GM12891 (cell line): ENCODE measurements at regions not wholly inside any gene's neighbourhood (a gene's known extent, or its start where the extent isn't known, plus 50 kb on each side); places are given as distances from the start of the nearest gene placed in this dataset.

ENCODE experiments used
- DNase-seq: peaks from one replicate; pipeline ENCODE4 v3.0.0; 2011; ENCODE audit warnings: low spot score; ENCODE audit not compliant: insufficient read length
- FAIRE-seq: peaks from 2 replicates; lab custom pipeline; 2011; peaks lifted over from hg19 to GRCh38; lab: Jason Lieb, UNC
- PAX5 ChIP-seq: IDR thresholded peaks from 2 replicates; pipeline ENCODE4 v1.6.1; 2011; ENCODE audit warnings: low read length, moderate library complexity, mild to moderate bottlenecking; ENCODE audit not compliant: insufficient read depth, severe bottlenecking
- POLR2A ChIP-seq: IDR thresholded peaks from 2 replicates; pipeline ENCODE4 v1.6.1; 2011; ENCODE audit warnings: low read depth, low read length, control low read depth
- POLR2AphosphoS5 ChIP-seq: IDR thresholded peaks from 2 replicates; pipeline ENCODE4 v1.6.1; 2011; ENCODE audit warnings: low read depth, low read length, control low read depth
- POU2F2 ChIP-seq: IDR thresholded peaks from 2 replicates; pipeline ENCODE4 v1.6.1; 2011; ENCODE audit warnings: low read depth, mild to moderate bottlenecking, control low read depth, low read length, moderate library complexity
- SPI1 ChIP-seq: IDR thresholded peaks from 2 replicates; pipeline ENCODE4 v1.6.1; 2011; ENCODE audit warnings: low read depth, low read length, control low read depth
- TAF1 ChIP-seq: IDR thresholded peaks from 2 replicates; pipeline ENCODE4 v1.6.1; 2011; ENCODE audit warnings: low read depth, low read length, control low read depth

- FAIRE-seq: no peak
- no peak for DNase-seq
- TF ChIP-seq POLR2A (no peak), PAX5 (no peak), POU2F2 (no peak), SPI1 (no peak), TAF1 (no peak), POLR2AphosphoS5 (no peak)
Measured at GRCh38 chr4:143089847-143090246, 94.9 kb upstream of the USP38 start.

- DNase-seq: no peak
- no peak for FAIRE-seq
- TF ChIP-seq TAF1: no peak
Measured at GRCh38 chr4:143091862-143092261, 92.9 kb upstream of the USP38 start.

GRCh38 chr4:143095447-143095846, 89.3 kb upstream of the USP38 start:
- TF ChIP-seq TAF1 (no peak), POLR2A (no peak), POU2F2 (no peak), PAX5 (no peak), POLR2AphosphoS5 (no peak), SPI1 (no peak)
- DNase-seq (no peak), FAIRE-seq (no peak)

- TF ChIP-seq POU2F2 (no peak), POLR2AphosphoS5 (no peak), PAX5 (no peak), TAF1 (no peak), POLR2A (no peak)
- no peak for DNase-seq
- FAIRE-seq: no peak
Measured at GRCh38 chr4:143097751-143098150, 87.0 kb upstream of the USP38 start.

- FAIRE-seq: no peak
- TF ChIP-seq SPI1 (no peak), TAF1 (no peak), POLR2A (no peak), PAX5 (no peak), POU2F2 (no peak), POLR2AphosphoS5 (no peak)
- no peak for DNase-seq
Measured at GRCh38 chr4:143099693-143100092, 85.0 kb upstream of the USP38 start.

GRCh38 chr4:143109376-143109775, 75.3 kb upstream of the USP38 start:
- DNase-seq: no peak
- TF ChIP-seq POLR2A: no peak
- no peak for FAIRE-seq

- no peak for TF ChIP-seq POLR2AphosphoS5
- TF ChIP-seq PAX5: no peak
- TF ChIP-seq POU2F2: no peak
- no peak for TF ChIP-seq POLR2A
- TF ChIP-seq SPI1: no peak
- no peak for TF ChIP-seq TAF1
- DNase-seq (no peak), FAIRE-seq (no peak)
Measured at GRCh38 chr4:143118663-143119062, 66.1 kb upstream of the USP38 start.

GRCh38 chr4:143127621-143128020, 57.1 kb upstream of the USP38 start:
- FAIRE-seq: no peak
- TF ChIP-seq POU2F2: no peak
- no peak for TF ChIP-seq TAF1
- TF ChIP-seq POLR2A: no peak
- TF ChIP-seq SPI1: no peak
- TF ChIP-seq PAX5: no peak
- no peak for TF ChIP-seq POLR2AphosphoS5
- no peak for DNase-seq

- no peak for DNase-seq
- TF ChIP-seq PAX5 (no peak), TAF1 (no peak), POLR2A (no peak), SPI1 (no peak), POU2F2 (no peak), POLR2AphosphoS5 (no peak)
- no peak for FAIRE-seq
Measured at GRCh38 chr4:143133977-143134376, 50.7 kb upstream of the USP38 start.
